ENCODE measurements at regions not wholly inside any gene's neighbourhood (a gene's known extent, or its start where the extent isn't known, plus 50 kb on each side); places are given as distances from the start of the nearest gene placed in this dataset.
"Not testable (repeated sequence)": the region's sequence is repeated elsewhere in the genome, so short reads cannot be mapped to it uniquely, and the experiment has no call there.

- TF ChIP-seq, protein P1, sequence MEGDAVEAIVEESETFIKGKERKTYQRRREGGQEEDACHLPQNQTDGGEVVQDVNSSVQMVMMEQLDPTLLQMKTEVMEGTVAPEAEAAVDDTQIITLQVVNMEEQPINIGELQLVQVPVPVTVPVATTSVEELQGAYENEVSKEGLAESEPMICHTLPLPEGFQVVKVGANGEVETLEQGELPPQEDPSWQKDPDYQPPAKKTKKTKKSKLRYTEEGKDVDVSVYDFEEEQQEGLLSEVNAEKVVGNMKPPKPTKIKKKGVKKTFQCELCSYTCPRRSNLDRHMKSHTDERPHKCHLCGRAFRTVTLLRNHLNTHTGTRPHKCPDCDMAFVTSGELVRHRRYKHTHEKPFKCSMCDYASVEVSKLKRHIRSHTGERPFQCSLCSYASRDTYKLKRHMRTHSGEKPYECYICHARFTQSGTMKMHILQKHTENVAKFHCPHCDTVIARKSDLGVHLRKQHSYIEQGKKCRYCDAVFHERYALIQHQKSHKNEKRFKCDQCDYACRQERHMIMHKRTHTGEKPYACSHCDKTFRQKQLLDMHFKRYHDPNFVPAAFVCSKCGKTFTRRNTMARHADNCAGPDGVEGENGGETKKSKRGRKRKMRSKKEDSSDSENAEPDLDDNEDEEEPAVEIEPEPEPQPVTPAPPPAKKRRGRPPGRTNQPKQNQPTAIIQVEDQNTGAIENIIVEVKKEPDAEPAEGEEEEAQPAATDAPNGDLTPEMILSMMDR (IDR thresholded peaks at IDR 0.05; ENCODE audit: poor library complexity) = not testable (repeated sequence)
- TF ChIP-seq EZH2 (IDR thresholded peaks at IDR 0.05; ENCODE audit: borderline replicate concordance); EZH2phosphoT487 (IDR thresholded peaks at IDR 0.05; ENCODE audit: low read depth, severe bottlenecking, unreplicated experiment): not testable (repeated sequence)
Measured at GRCh38 chr15:35238448-35238847, 153.4 kb upstream of the NANOGP8 start.
